HG03045 (cell line): ENCODE measurements at regions not wholly inside any gene's neighbourhood (a gene's known extent, or its start where the extent isn't known, plus 50 kb on each side); places are given as distances from the start of the nearest gene placed in this dataset.

Experiments used
- ATAC-seq: cut with Tn5 transposase; IDR thresholded peaks from one replicate; pipeline ENCODE4 v1.9.1; 2021; ENCODE audit warnings: mild to moderate bottlenecking, moderate library complexity; ENCODE audit not compliant: unreplicated experiment

DNA sequence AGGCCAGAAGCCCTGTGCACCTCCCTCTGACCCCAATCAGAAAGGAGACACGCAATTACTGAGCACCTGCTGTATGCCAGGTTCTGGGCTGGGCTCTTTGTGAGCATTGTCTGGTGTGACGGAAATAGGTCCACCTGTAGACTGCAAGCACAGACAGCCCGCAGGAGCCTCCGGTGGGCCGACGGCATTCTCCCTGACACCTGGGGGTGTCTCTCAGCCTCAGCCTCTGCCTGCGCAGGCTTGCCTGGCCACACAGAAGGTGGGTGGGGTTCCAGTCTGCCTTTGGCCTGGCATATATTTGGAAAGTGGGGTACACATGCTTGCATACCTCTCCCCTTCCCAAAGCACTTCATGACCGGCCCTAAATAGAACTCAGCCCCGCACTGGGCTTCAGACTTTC lies 129.3 kb downstream of the BUD13 start:
- ATAC-seq: no peak

GRCh38 chr11:116642902-116643301 lies 129.9 kb downstream of the BUD13 start:
- no peak for ATAC-seq

DNA sequence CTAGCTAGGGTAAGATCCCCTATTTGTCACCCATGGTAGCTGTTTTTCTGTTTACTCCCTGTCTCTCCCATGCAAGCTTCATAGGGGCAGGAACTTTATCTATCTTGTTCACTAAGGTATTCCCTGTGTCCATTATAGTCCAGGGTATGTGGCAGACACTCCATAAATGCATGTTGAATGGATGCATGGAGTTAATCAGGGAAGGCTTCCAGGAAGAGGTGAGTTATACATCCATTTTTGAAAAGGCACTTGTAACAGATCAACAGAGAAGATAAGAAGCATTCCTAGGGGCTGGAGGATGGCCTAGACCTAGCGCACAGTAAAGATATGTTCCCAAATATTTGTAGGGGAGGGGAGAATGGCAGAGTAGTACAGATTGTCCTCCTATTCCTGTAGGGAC lies 130.3 kb downstream of the BUD13 start:
- no peak for ATAC-seq

- no peak for ATAC-seq
These were observed 131.2 kb downstream of the BUD13 start for GRCh38 chr11:116641561-116642045.

DNA sequence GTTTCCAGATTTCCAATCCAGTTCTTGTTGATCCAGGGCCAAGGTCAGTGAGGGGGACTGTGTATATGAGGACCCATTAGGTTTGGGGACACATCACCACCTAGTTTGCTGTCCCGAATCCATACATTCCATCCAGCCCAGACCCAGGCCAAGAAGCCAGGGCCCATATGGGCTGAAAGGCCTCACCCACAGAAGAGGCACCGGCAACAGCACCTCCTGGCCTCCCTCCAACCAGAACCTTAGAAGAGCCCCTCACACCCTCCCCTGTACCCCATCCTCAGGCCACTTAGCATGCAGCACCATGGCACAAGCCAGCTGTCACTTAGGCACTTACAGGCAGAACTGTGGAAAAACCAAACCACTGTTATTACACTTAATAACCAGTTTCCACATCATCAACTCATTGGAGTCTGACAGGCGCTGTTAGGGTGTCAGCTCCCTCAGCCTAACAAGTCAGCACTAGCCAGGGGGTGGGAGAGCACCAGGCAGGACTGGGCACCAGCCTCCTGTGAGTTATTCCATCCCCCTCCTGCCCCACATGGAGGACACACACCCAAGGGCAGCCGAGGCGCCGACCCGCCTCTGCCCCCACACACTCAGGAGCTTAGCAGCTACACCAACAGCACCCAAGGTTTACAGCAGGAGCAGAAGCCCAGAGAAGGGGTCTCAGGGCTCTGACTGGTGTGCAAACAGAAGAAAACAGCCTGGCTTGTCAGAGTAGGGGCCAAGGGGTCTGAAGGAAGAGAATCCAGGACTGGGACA lies 132.0 kb downstream of the BUD13 start:
- ATAC-seq: no peak

DNA sequence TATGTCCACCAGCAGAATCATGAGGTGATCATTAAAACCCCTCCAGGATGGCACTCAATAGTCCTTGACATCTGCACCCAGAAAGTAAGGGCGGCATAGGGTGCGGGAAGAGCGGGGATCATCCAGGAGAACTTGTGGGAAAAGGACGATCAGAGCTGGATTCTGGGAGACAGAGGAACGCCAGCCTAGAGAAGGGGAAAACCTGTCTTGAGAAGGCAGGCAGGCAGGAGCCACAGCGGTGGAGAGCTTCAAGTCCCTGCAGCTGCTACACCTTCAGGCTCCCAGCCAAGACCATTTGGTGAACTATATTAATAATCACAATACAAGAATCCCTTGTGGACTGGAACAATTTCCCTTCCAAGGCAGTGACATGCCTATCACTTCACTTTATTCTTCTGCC lies 134.3 kb downstream of the BUD13 start:
- ATAC-seq: no peak

DNA sequence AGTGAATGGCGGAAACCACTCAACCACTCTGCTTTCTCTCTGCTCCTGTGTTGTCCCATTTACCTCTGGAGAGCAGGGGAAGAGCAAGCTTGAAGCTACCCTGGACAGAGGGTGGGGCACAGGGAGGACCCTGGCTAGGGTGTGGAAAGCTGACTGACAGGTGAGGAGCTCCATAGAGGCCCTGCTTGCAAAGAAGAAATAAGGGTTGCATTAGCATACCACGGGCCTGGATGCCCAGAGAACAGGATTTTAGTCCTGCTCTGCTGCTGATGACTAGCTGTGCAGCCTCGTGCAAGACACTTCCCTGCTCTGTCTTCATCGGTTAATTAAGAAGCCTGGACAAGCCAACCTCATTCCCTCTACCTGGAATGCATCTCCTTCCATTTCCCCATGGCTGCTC lies 135.0 kb downstream of the BUD13 start:
- ATAC-seq: no peak

DNA sequence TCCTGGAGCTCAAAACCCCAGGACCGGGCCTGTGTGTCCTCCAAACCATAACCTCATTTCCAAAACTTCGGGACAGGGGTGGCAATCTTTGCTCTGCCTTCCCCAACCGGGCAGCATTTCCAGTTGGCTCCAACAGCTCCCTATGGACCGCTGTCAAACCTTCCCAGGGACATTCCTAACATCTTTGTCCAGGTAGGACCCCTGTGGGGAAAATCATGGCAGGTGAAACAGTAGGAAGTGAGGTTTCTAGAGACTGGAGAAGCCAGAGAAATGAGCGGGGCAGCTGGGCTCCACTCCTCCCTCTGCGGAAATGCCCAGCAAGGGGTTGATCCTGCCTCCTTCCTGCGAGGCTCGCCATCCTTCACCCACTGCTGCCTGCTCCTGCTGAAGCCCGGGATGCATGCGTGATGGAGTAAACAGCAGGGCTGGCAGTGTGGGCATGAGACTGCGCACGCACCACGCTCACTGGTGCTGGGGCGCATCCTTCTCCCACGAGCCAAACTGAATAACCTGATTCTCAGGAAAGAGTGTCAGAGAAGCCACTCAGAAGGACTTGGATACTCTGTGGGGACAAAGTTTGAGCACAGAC lies 136.4 kb downstream of the BUD13 start:
- ATAC-seq: no peak

DNA sequence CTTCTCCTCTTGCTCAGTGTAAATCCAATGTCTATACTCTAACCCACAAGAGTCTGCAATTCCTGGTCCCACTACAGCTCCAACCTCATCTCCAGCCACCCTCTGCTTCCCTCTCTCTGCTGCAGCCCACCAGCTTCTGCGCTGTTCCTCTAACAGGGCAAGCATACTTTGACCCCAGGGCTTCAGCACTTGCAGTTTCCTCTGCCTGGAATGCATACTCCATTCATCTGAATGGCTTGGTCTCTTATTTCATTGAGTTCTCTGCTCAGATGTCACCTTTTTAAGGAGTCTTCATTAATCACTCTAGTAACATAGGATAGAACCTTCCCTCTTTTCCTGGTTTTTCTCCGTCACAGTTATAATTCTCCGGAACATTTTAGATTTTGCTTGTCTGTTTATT lies 141.6 kb downstream of the BUD13 start:
- no peak for ATAC-seq

- no peak for ATAC-seq
These were observed 154.3 kb downstream of the BUD13 start for GRCh38 chr11:116618461-116618860.

GRCh38 chr11:116615211-116615865 lies 157.4 kb downstream of the BUD13 start:
- ATAC-seq: no peak

DNA sequence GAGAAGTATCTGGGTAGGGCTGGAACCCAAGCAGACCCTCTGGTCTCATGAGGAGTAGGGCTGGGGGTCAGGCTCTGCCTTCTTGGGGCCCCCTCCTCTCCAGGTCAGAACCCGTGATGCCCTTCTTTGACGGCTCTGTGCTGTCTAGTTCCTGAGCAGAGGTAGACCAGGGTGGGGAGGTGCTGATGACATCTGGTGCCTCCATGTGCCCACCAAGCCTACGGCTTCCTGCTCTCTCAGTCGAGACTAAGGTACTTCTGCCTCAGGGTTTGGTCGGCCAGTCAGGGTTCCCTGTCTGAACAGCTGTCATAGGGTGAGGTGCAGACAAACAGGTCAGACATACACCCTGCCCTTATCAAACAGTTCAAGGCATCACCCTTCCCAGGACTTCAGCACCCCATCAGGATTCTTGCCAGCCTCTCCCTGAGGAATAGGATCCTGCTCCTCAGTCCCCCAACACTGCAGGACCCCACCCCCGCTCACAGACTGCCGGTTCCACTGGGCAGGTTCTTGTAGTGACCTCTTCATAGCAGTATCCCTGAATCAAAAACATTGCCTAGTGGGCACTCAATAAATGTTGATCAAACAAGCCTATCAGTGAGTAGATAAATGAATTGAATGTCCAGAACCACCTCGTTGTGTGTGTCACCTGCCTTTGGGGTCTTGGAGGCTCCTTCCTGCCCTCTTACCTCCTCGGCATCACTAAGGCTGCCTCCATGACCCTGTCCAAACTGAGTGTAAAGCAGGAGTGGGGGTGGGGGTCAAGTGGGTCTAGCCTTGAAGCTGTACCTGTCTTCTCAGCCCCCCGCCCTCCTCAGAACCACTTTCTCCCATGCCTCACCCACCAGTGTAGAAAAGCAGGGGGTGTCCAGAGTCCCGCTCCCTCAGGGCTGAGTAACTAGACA lies 158.2 kb downstream of the BUD13 start:
- ATAC-seq: no peak

DNA sequence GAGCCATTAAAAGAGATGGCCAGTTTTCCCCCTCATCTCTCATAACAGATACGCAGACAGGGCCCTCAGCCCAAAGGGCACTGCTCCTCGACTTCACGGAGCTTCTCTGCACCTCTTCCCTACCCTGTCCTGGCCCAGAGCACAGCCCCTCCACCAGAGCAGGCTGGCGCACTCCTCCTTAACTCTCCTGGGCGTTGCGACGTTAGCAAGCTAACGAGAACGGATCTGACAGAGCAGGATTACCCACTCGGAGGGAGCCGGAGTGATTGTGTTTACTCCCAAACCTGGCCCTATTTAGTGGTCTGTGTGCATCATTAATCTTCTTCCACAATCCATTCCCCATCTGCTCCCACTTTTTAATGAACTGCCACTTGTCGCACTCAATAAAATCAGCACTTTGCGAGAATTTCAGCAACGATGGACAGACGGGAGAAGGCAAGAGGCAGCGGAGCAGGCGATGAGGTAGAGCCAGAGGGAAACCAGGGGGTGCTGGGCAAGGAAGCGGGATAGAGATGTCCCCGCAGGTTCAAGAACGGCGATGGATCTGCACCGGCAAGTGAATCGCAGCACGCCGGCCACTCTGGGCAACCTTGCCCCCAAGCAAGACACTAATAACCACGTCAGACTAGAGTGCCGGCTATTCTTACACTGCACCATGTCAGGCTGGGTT lies 159.4 kb downstream of the BUD13 start:
- no peak for ATAC-seq

DNA sequence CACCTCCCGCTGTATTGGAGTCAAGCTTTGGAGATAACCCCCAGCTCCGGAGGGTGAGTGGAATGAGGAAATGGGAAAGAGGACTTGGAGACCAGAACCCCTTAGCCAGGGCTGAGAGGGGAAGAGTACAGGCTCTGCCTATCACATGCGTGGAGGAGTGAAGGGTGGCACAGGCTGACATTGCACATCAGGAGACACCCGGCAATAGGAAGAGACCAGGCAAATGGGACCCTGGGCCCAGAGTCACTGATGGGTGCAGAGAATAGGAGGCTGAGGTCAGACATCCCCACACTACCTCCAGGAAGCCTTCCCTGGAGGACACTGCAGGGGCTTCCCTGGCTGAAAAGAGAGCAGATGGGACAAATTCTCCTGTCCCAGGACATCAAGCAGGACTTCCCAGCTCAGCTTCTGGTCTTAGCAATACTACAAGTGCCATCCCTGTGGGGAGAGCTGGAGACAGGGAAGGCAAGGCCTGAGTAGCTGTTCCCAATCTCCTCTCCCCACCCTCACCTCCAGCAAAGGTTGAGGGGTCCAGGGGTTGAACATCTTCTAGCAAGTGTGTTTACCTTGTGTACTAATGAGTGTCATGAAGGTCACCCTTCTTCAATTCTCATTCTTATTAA lies 160.7 kb downstream of the BUD13 start:
- no peak for ATAC-seq

DNA sequence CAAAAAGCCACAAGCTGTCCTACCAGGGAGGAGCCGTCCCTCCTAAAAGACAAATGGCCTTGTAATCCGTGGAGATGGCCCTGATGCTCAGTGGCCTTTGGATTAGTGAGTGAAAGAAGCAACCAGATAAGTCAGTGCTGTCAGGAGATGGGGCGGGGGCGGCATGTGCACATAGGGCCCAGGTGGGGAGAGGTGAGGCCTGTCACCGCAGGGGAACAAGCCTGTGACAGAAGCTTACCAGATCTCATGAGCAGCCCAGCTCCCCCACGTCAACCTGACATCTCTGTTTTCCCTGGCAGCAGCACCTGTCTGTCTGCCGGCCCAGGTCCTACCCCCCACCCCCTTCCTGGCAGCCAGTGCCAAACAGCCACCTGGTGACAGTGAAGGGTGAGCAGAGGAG lies 162.6 kb downstream of the BUD13 start:
- no peak for ATAC-seq

- no peak for ATAC-seq
These were observed 165.8 kb downstream of the BUD13 start for GRCh38 chr11:116607027-116607426.

DNA sequence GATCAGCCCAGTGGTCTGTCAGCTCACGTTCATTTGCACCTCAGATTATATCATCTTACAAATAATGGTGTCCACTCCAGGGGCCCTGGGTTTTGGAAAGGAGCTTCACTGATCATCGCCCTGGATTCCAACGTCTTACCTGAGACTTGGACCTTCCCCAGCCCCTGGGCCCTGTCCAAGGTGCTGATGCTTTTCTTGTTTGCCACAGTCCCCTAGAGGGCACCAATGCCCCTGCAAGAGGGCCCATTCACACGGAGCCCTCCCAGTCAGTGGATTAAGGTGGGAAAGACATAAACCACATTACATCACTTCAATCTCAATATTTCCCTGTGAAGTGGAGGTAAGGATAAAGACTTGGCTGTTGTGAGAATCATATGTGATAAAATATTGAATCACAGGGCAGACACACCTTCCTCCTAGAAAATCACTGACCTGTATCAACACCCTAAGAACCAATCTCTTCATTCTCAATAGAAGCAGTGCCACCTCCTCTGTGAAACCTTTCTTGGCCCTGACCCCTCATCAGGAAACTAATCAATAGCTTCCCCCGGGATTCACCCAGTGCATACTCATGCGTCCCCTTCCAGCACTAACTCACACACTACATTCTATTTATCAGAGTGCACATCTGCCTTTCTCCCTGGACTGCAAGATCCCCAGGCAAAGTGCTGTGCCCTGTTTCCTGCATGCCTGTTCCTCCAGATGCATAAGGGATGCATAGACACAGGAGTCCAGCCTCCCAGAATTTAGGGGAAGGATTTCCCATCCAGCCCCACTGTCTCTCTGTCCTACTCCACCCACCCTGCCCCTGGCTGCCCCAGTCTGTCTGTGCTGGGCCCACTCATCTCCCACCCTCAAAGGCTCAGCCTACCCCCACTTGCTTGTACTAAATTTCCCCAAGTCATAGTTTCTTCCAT lies 167.0 kb downstream of the BUD13 start:
- ATAC-seq: no peak

GRCh38 chr11:116603728-116604323 lies 169.0 kb downstream of the BUD13 start:
- ATAC-seq: no peak

DNA sequence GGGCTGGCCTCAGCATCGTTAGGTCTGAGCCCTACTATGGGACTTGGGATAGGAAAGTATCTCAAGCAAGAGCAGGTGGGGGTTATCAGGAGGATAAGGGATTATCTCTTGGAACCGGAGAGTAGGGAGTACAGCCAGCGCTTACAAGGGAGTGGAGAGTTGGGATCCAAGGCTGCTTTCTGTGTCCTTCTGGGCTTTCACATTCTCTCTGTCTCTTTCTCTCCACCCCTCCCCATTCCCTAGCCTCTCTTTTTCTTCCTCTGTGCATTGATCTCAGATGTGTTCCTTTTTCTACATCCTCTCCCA lies 170.2 kb downstream of the BUD13 start:
- ATAC-seq: no peak
